ENCODE measurements at regions not wholly inside any gene's neighbourhood (a gene's known extent, or its start where the extent isn't known, plus 50 kb on each side); places are given as distances from the start of the nearest gene placed in this dataset.

GRCh38 chr5:167944121-167944852 lies 347.2 kb upstream of the WWC1 start:
- TF ChIP-seq POLR2AphosphoS5 (IDR thresholded peaks at IDR 0.05; ENCODE audit: borderline replicate concordance, low read depth, low read length) (no peak), EZH2 (IDR thresholded peaks at IDR 0.05) (no peak)
